ENCODE measurements at regions not wholly inside any gene's neighbourhood (a gene's known extent, or its start where the extent isn't known, plus 50 kb on each side); places are given as distances from the start of the nearest gene placed in this dataset.
"Not testable (repeated sequence)": the region's sequence is repeated elsewhere in the genome, so short reads cannot be mapped to it uniquely, and the experiment has no call there.

GRCh38 chr7:153100691-153101237 is 341.2 kb downstream of the ACTR3B start:
- no peaks in the 10 kb centered on the region for H3K27me3 ChIP-seq (ENCODE audit: insufficient read depth, low read length)
- no peaks in the 10 kb centered on the region for H3K36me3 ChIP-seq (ENCODE audit: insufficient read depth, low read length)
- H3K9me3 ChIP-seq (ENCODE audit: control insufficient read depth in 1 of 2, low read length in 2 of 2) = no peaks in the 10 kb centered on the region
- CTCF ChIA-PET (ENCODE audit: partially characterized antibody) = no interaction called here
- H3K4me3 ChIP-seq (ENCODE audit: low read length in 2 of 2) = no peak overlapping the region
- POLR2A ChIA-PET (ENCODE audit: partially characterized antibody) = no interaction called here
- no peaks in the 10 kb centered on the region for H3K36me3 Mint-ChIP-seq
- no peak overlapping the region for H3K4me3 Mint-ChIP-seq
- no peak for DNase-seq
- H3K4me1 Mint-ChIP-seq = peaks cover 0 to 1% (median 0%) of the 10 kb centered on the region in 4 donors
- H3K4me1 ChIP-seq (ENCODE audit: insufficient read depth, low read length) = no peaks in the 10 kb centered on the region
- no peak overlapping the region for H3K27ac ChIP-seq (ENCODE audit: low read depth, low read length)
- no peak overlapping the region for H3K27ac Mint-ChIP-seq
- no peaks in the 10 kb centered on the region for H3K27me3 Mint-ChIP-seq
- H3K9me3 Mint-ChIP-seq = peaks cover 0 to 5% (median 0%) of the 10 kb centered on the region in 8 donors
- intact Hi-C loops (cut with micrococcal nuclease) = no loop called here

DNA sequence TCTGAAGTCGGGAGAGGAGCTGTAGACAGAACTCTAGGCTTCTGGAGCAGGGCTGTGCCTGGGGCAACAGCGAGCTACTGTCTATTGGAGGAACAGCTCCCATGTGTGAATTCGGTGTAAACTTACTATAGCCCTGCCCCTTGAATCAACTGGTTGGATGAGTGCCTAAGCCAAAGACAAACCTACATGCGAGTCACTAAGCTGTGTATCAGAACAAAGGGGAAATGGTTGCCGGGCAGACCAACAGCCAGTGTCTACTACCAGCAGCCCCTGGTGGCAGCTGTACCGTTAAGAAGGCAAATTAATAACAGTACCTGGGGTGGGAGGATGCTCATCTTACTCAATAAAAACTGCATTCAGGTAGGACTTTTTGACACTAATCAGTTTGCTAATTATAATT is 343.6 kb downstream of the ACTR3B start:
- Histone ChIP-seq H3K9me3 (ENCODE audit: control insufficient read depth in 1 of 2, low read length in 2 of 2) (no peaks in the 10 kb centered on the region), H3K27ac (ENCODE audit: low read depth, low read length) (no peak overlapping the region), H3K4me1 (ENCODE audit: insufficient read depth, low read length) (no peaks in the 10 kb centered on the region), H3K4me3 (ENCODE audit: low read length in 2 of 2) (no peak overlapping the region), H3K36me3 (ENCODE audit: insufficient read depth, low read length) (no peaks in the 10 kb centered on the region), H3K27me3 (ENCODE audit: insufficient read depth, low read length) (no peaks in the 10 kb centered on the region)
- Mint-ChIP-seq H3K36me3 (no peaks in the 10 kb centered on the region), H3K27me3 (no peaks in the 10 kb centered on the region), H3K27ac (no peak overlapping the region), H3K4me1 (peaks cover 0 to 1% (median 0%) of the 10 kb centered on the region in 4 donors), H3K4me3 (no peak overlapping the region), H3K9me3 (peaks cover 0 to 6% (median 0%) of the 10 kb centered on the region in 8 donors)
- no peak for DNase-seq
- ChIA-PET POLR2A (ENCODE audit: partially characterized antibody) (no interaction called here), CTCF (ENCODE audit: partially characterized antibody) (no interaction called here)
- intact Hi-C loops (cut with micrococcal nuclease) = no loop called here

- ChIA-PET CTCF (ENCODE audit: partially characterized antibody) (no interaction called here), POLR2A (ENCODE audit: partially characterized antibody) (no interaction called here)
- Mint-ChIP-seq H3K9me3 (peaks cover 0 to 6% (median 0%) of the 10 kb centered on the region in 8 donors), H3K4me3 (no peak overlapping the region), H3K4me1 (no peaks in the 10 kb centered on the region), H3K27me3 (peaks cover 0 to 3% of the 10 kb centered on the region in 2 donors), H3K27ac (no peak overlapping the region), H3K36me3 (no peaks in the 10 kb centered on the region)
- Histone ChIP-seq H3K9me3 (ENCODE audit: control insufficient read depth in 1 of 2, low read length in 2 of 2) (no peaks in the 10 kb centered on the region), H3K36me3 (ENCODE audit: insufficient read depth, low read length) (no peaks in the 10 kb centered on the region), H3K4me1 (ENCODE audit: insufficient read depth, low read length) (no peaks in the 10 kb centered on the region), H3K4me3 (ENCODE audit: low read length in 2 of 2) (no peak overlapping the region), H3K27ac (ENCODE audit: low read depth, low read length) (no peak overlapping the region), H3K27me3 (ENCODE audit: insufficient read depth, low read length) (no peaks in the 10 kb centered on the region)
- DNase-seq = no peak
- intact Hi-C loops (cut with micrococcal nuclease) = no loop called here
Measured at GRCh38 chr7:153107826-153108225, 348.3 kb downstream of the ACTR3B start.

DNA sequence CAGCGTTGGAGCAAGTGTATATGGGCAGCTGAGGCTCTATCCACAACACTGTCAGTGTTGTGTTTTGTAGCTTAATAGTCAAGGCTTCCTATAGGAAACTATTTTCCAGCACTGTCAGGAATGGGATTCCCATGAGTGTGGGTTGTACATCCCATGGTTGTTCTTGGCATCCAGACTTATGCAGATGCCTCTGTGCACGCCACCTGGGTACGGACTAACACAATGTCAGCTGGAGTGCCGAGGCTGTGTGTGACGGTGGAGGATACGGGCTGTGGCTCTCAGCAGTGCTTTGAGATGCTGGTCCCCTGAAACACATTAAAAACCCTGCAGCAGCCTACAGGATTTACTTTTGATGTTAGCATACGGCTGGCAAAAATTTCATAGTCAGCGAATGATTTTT is 350.0 kb downstream of the ACTR3B start:
- intact Hi-C loops (cut with micrococcal nuclease) = no loop called here
- Histone ChIP-seq H3K36me3 (ENCODE audit: insufficient read depth, low read length) (no peaks in the 10 kb centered on the region), H3K27me3 (ENCODE audit: insufficient read depth, low read length) (no peaks in the 10 kb centered on the region), H3K27ac (ENCODE audit: low read depth, low read length) (no peak overlapping the region), H3K4me3 (ENCODE audit: low read length in 2 of 2) (no peak overlapping the region), H3K9me3 (ENCODE audit: control insufficient read depth in 1 of 2, low read length in 2 of 2) (no peaks in the 10 kb centered on the region), H3K4me1 (ENCODE audit: insufficient read depth, low read length) (no peaks in the 10 kb centered on the region)
- POLR2A ChIA-PET (ENCODE audit: partially characterized antibody) = no interaction called here
- DNase-seq = no peak
- no peaks in the 10 kb centered on the region for H3K36me3 Mint-ChIP-seq
- H3K4me1 Mint-ChIP-seq = no peaks in the 10 kb centered on the region
- CTCF ChIA-PET (ENCODE audit: partially characterized antibody) = no interaction called here
- H3K9me3 Mint-ChIP-seq = peaks cover 0 to 11% (median 1%) of the 10 kb centered on the region in 8 donors
- H3K4me3 Mint-ChIP-seq = no peak overlapping the region
- peaks cover 0 to 3% of the 10 kb centered on the region in 2 donors for H3K27me3 Mint-ChIP-seq
- H3K27ac Mint-ChIP-seq = no peak overlapping the region

- no peak for DNase-seq
- Mint-ChIP-seq H3K27me3 (peaks cover 0 to 3% of the 10 kb centered on the region in 2 donors), H3K9me3 (peaks cover 0 to 11% (median 2%) of the 10 kb centered on the region in 8 donors), H3K4me1 (no peaks in the 10 kb centered on the region), H3K36me3 (no peaks in the 10 kb centered on the region), H3K4me3 (no peak overlapping the region), H3K27ac (no peak overlapping the region)
- no peak overlapping the region for H3K27ac ChIP-seq (ENCODE audit: low read depth, low read length)
- no peaks in the 10 kb centered on the region for H3K36me3 ChIP-seq (ENCODE audit: insufficient read depth, low read length)
- ChIA-PET POLR2A (ENCODE audit: partially characterized antibody) (no interaction called here), CTCF (ENCODE audit: partially characterized antibody) (no interaction called here)
- no peak overlapping the region for H3K4me3 ChIP-seq (ENCODE audit: low read length in 2 of 2)
- H3K4me1 ChIP-seq (ENCODE audit: insufficient read depth, low read length) = no peaks in the 10 kb centered on the region
- intact Hi-C loops (cut with micrococcal nuclease) = no loop called here
- no peaks in the 10 kb centered on the region for H3K27me3 ChIP-seq (ENCODE audit: insufficient read depth, low read length)
- no peaks in the 10 kb centered on the region for H3K9me3 ChIP-seq (ENCODE audit: control insufficient read depth in 1 of 2, low read length in 2 of 2)
Measured at GRCh38 chr7:153110606-153111005, 351.1 kb downstream of the ACTR3B start.

- CTCF ChIA-PET (ENCODE audit: partially characterized antibody); H3K9me3 ChIP-seq (ENCODE audit: control insufficient read depth in 1 of 2, low read length in 2 of 2); H3K4me1 ChIP-seq (ENCODE audit: insufficient read depth, low read length); DNase-seq; POLR2A ChIA-PET (ENCODE audit: partially characterized antibody); H3K36me3 ChIP-seq (ENCODE audit: insufficient read depth, low read length); H3K4me3 ChIP-seq (ENCODE audit: low read length in 2 of 2); intact Hi-C loops (cut with micrococcal nuclease); H3K27me3 Mint-ChIP-seq; H3K4me1 Mint-ChIP-seq; H3K27ac ChIP-seq (ENCODE audit: low read depth, low read length); H3K27ac Mint-ChIP-seq; H3K36me3 Mint-ChIP-seq; H3K4me3 Mint-ChIP-seq; H3K27me3 ChIP-seq (ENCODE audit: insufficient read depth, low read length): not testable (repeated sequence)
- peaks cover 0 to 21% (median 11%) of the 10 kb centered on the region in 8 donors for H3K9me3 Mint-ChIP-seq
Measured at GRCh38 chr7:153122255-153122654, 362.7 kb downstream of the ACTR3B start.

GRCh38 chr7:153130052-153130451 is 370.5 kb downstream of the ACTR3B start:
- Mint-ChIP-seq H3K4me3 (no peak overlapping the region), H3K27me3 (no peaks in the 10 kb centered on the region), H3K4me1 (no peaks in the 10 kb centered on the region), H3K9me3 (peaks cover 2 to 8% (median 4%) of the 10 kb centered on the region in 8 donors), H3K36me3 (no peaks in the 10 kb centered on the region), H3K27ac (no peak overlapping the region)
- Histone ChIP-seq H3K4me1 (ENCODE audit: insufficient read depth, low read length) (no peaks in the 10 kb centered on the region), H3K27ac (ENCODE audit: low read depth, low read length) (no peak overlapping the region), H3K9me3 (ENCODE audit: control insufficient read depth in 1 of 2, low read length in 2 of 2) (no peaks in the 10 kb centered on the region), H3K27me3 (ENCODE audit: insufficient read depth, low read length) (no peaks in the 10 kb centered on the region), H3K36me3 (ENCODE audit: insufficient read depth, low read length) (no peaks in the 10 kb centered on the region), H3K4me3 (ENCODE audit: low read length in 2 of 2) (no peak overlapping the region)
- intact Hi-C loops (cut with micrococcal nuclease) = no loop called here
- DNase-seq = no peak
- ChIA-PET CTCF (ENCODE audit: partially characterized antibody) (no interaction called here), POLR2A (ENCODE audit: partially characterized antibody) (no interaction called here)

DNA sequence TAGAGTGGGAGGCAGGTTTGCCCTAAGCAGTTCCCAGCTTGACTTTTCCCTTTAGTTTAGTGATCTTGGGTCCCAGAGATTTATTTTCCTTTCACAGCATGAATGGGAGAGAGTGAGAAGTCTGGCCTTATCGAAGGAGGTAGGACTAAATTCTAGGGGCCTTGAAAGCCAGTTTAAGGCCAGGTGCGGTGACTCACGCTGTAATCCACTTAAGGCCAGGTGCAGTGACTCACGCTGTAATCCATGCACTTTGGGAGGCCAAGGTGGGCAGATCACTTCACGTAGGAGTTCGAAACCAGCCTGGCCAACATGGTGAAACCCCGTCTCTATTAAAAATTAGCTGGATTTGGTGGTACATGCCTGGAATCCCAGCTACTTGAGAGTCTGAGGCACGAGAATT is 392.2 kb downstream of the ACTR3B start:
- ChIA-PET POLR2A (ENCODE audit: partially characterized antibody) (no interaction called here), CTCF (ENCODE audit: partially characterized antibody) (no interaction called here)
- no peak overlapping the region for H3K27ac Mint-ChIP-seq
- no peak overlapping the region for H3K4me3 Mint-ChIP-seq
- no peaks in the 10 kb centered on the region for H3K36me3 Mint-ChIP-seq
- peaks cover 0 to 28% (median 10%) of the 10 kb centered on the region in 8 donors for H3K9me3 Mint-ChIP-seq
- DNase-seq = no peak
- intact Hi-C loops (cut with micrococcal nuclease) = no loop called here
- Histone ChIP-seq H3K36me3 (ENCODE audit: insufficient read depth, low read length) (no peaks in the 10 kb centered on the region), H3K4me3 (ENCODE audit: low read length in 2 of 2) (no peak overlapping the region), H3K27me3 (ENCODE audit: insufficient read depth, low read length) (no peaks in the 10 kb centered on the region), H3K27ac (ENCODE audit: low read depth, low read length) (no peak overlapping the region), H3K4me1 (ENCODE audit: insufficient read depth, low read length) (no peaks in the 10 kb centered on the region), H3K9me3 (ENCODE audit: control insufficient read depth in 1 of 2, low read length in 2 of 2) (no peaks in the 10 kb centered on the region)
- H3K4me1 Mint-ChIP-seq = no peaks in the 10 kb centered on the region
- no peaks in the 10 kb centered on the region for H3K27me3 Mint-ChIP-seq

Data from CD4-positive, alpha-beta memory T cell (primary cell).